IMR-90 (cell line): ENCODE measurements at regions not wholly inside any gene's neighbourhood (a gene's known extent, or its start where the extent isn't known, plus 50 kb on each side); places are given as distances from the start of the nearest gene placed in this dataset.

Experiments used
- ATAC-seq: fragments of 200-7000 bp; cut with Tn5 transposase; 2 replicates; pipeline ENCODE4 v1.9.1; 2020; ENCODE audit warnings: low read depth, mild to moderate bottlenecking, moderate library complexity
- BruUV-seq: library from RNA; stranded (reverse); fragments of 400-500 nt; replicated peaks from 2 replicates; lab custom pipeline; 2021; lab: Mats Ljungman, UMichigan
- CTCF ChIA-PET: fragments of 300-600 bp; formaldehyde crosslinking; extraction: SDS; loops from one replicate; lab custom pipeline; 2021; ENCODE audit warnings: antibody characterized with exemption; lab: Yijun Ruan, JAX
- POLR2A ChIA-PET: fragments of 300-600 bp; sonication (Branson Sonifier 250); formaldehyde crosslinking; loops from one replicate; lab custom pipeline; 2022; ENCODE audit warnings: antibody characterized with exemption; ENCODE audit not compliant: unreplicated experiment; lab: Charles Lee
- DNase-seq: peaks from one replicate; pipeline ENCODE4 v3.0.0; 2013
- H2AFZ ChIP-seq: replicated peaks from 2 replicates; pipeline ENCODE3; 2013; ENCODE audit warnings: low read length, mild to moderate bottlenecking; ENCODE audit not compliant: poor library complexity
- H2AK5ac ChIP-seq: 2 replicates; pipeline ENCODE4 v1.6.1; 2013; ENCODE audit warnings: low read depth, low read length, inconsistent platforms
- H2AK9ac ChIP-seq: replicated peaks from 2 replicates; pipeline ENCODE3; 2013; ENCODE audit warnings: mild to moderate bottlenecking, low read depth, low read length, moderate library complexity; ENCODE audit not compliant: poor library complexity
- H2BK120ac ChIP-seq: 2 replicates; pipeline ENCODE4 v1.6.1; 2013; ENCODE audit warnings: low read depth, low read length, inconsistent platforms
- H2BK15ac ChIP-seq: 3 replicates; pipeline ENCODE4 v1.6.1; 2013; ENCODE audit warnings: low read depth, low read length, inconsistent platforms
- H2BK20ac ChIP-seq: 2 replicates; pipeline ENCODE4 v1.6.1; 2013; ENCODE audit warnings: low read depth, mild to moderate bottlenecking, inconsistent platforms, low read length, moderate library complexity
- H2BK5ac ChIP-seq: 2 replicates; pipeline ENCODE4 v1.6.1; 2013; ENCODE audit warnings: mild to moderate bottlenecking, low read depth, low read length, inconsistent platforms; ENCODE audit not compliant: poor library complexity, severe bottlenecking
- H3K14ac ChIP-seq: replicated peaks from 2 replicates; pipeline ENCODE4 v1.6.1; 2013; ENCODE audit warnings: low read depth, low read length, inconsistent platforms
- H3K18ac ChIP-seq: 2 replicates; pipeline ENCODE4 v1.6.1; 2013; ENCODE audit warnings: low read depth, low read length, control low read depth
- H3K23ac ChIP-seq: 2 replicates; pipeline ENCODE4 v1.6.1; 2013; ENCODE audit warnings: low read depth, low read length, inconsistent platforms
- H3K27ac ChIP-seq: 2 replicates; pipeline ENCODE4 v1.5.1; 2013; ENCODE audit warnings: mild to moderate bottlenecking, control low read depth, low read length; ENCODE audit not compliant: insufficient read depth
- H3K27me3 ChIP-seq: 2 replicates; pipeline ENCODE4 v1.6.1; 2013; ENCODE audit warnings: low read length; ENCODE audit not compliant: control insufficient read depth, insufficient read depth
- H3K36me3 ChIP-seq: 2 replicates; pipeline ENCODE4 v1.6.1; 2013; ENCODE audit warnings: low read length, mixed read lengths; ENCODE audit not compliant: control insufficient read depth, insufficient read depth
- H3K4ac ChIP-seq: 2 replicates; pipeline ENCODE4 v1.6.1; 2013; ENCODE audit warnings: low read depth, low read length, inconsistent platforms
- H3K4me1 ChIP-seq: 2 replicates; pipeline ENCODE4 v1.6.1; 2013; ENCODE audit warnings: low read length, mixed read lengths; ENCODE audit not compliant: control insufficient read depth, insufficient read depth
- H3K4me2 ChIP-seq: 2 replicates; pipeline ENCODE4 v1.6.1; 2013; ENCODE audit warnings: low read depth, mild to moderate bottlenecking, control low read depth, low read length, moderate library complexity
- H3K4me3 ChIP-seq: 2 replicates; pipeline ENCODE4 v1.5.1; 2013; ENCODE audit warnings: low read depth, mild to moderate bottlenecking, control low read depth, low read length, moderate library complexity; ENCODE audit not compliant: insufficient read depth
- H3K56ac ChIP-seq: 2 replicates; pipeline ENCODE4 v1.6.1; 2013; ENCODE audit warnings: low read length, inconsistent platforms; ENCODE audit not compliant: insufficient read depth; ENCODE audit errors: extremely low read depth
- H3K79me1 ChIP-seq, 2 experiments: 2 replicates each; pipeline ENCODE4 v1.6.1; 2013; ENCODE audit warnings: low read length in 2 of 2, inconsistent platforms in 1 of 2, low read depth in 1 of 2
- H3K9ac ChIP-seq: 2 replicates; pipeline ENCODE4 v1.6.1; 2013; ENCODE audit warnings: low read depth, low read length, control low read depth
- H3K9me1 ChIP-seq: 2 replicates; pipeline ENCODE4 v1.6.1; 2013; ENCODE audit warnings: low read length, inconsistent platforms; ENCODE audit not compliant: insufficient read depth
- H3K9me3 ChIP-seq: 2 replicates; pipeline ENCODE4 v1.6.1; 2013; ENCODE audit warnings: low read length; ENCODE audit not compliant: control insufficient read depth, insufficient read depth
- H4K20me1 ChIP-seq: 2 replicates; pipeline ENCODE4 v1.6.1; 2013; ENCODE audit warnings: low read length, inconsistent platforms; ENCODE audit not compliant: insufficient read depth
- H4K5ac ChIP-seq: 2 replicates; pipeline ENCODE4 v1.6.1; 2013; ENCODE audit warnings: mild to moderate bottlenecking, low read depth, low read length, control low read depth
- H4K8ac ChIP-seq, 2 experiments: 2 replicates each; pipeline ENCODE4 v1.6.1; 2013; ENCODE audit warnings: low read depth in 2 of 2, low read length in 2 of 2, control low read depth in 1 of 2, inconsistent platforms in 1 of 2
- H4K91ac ChIP-seq: 2 replicates; pipeline ENCODE4 v1.6.1; 2013; ENCODE audit warnings: low read depth, low read length, inconsistent platforms; ENCODE audit not compliant: insufficient read depth
- NFE2L2 ChIP-seq: fragments of 150-350 bp; IDR thresholded peaks from 2 replicates; pipeline ENCODE4 v1.6.1; 2016; ENCODE audit warnings: low read depth, mild to moderate bottlenecking, low read length
- WGBS, 2 experiments: methylation state at CpG; one replicate each; pipeline versions ENCODE4 v1.1.5 to v1.1.7; 2013; ENCODE audit warnings: missing lambda C conversion rate in 2 of 2; ENCODE audit not compliant: insufficient read length in 1 of 2; ENCODE audit errors: extremely low coverage in 2 of 2; 5-methylcytosine and 5-hydroxymethylcytosine counted together
- dilution Hi-C: fragments of 300-500 bp; cut with HindIII; formaldehyde crosslinking; loops from one replicate; pipeline ENCODE4 v1.14.3; 2018; ENCODE audit warnings: low sequenced_read_pairs; ENCODE audit not compliant: unreplicated experiment
- in situ Hi-C: fragments of 300-500 bp; cut with MboI; formaldehyde crosslinking; loops from 3 replicates; pipeline ENCODE4 v1.14.3; 2019; ENCODE audit warnings: low sequenced_read_pairs, inconsistent platforms, mixed read lengths
- intact Hi-C: fragments of 100-400 bp; cut with micrococcal nuclease; formaldehyde crosslinking; loops from 2 replicates; pipeline ENCODE4 v1.10.0; 2022

- Histone ChIP-seq H3K4me3 (no peak overlapping the region), H2AFZ (no peak overlapping the region), H2AK9ac (no peak overlapping the region), H3K36me3 (no peaks in the 10 kb centered on the region), H3K9me1 (no peaks in the 10 kb centered on the region), H3K27me3 (no peaks in the 10 kb centered on the region), H3K4ac (no peak overlapping the region), H3K23ac (no peak overlapping the region), H2BK5ac (no peak overlapping the region), H3K9ac (no peak overlapping the region), H3K18ac (no peak overlapping the region), H3K27ac (no peak overlapping the region), H3K9me3 (no peaks in the 10 kb centered on the region), H3K14ac (no peak overlapping the region), H3K79me1 (no peaks in the 10 kb centered on the region), H4K91ac (no peak overlapping the region), H3K4me2 (no peak overlapping the region), H4K8ac (no peak overlapping the region), H4K5ac (no peak overlapping the region), H4K20me1 (no peaks in the 10 kb centered on the region), H2AK5ac (no peak overlapping the region), H2BK15ac (no peak overlapping the region), H3K4me1 (no peaks in the 10 kb centered on the region), H2BK20ac (no peak overlapping the region), H3K56ac (no peak overlapping the region), H2BK120ac (no peak overlapping the region)
- no peak for TF ChIP-seq NFE2L2
- no CpG with 5 or more reads among the region's 4 CpGs for WGBS, 2 experiments
- dilution Hi-C loops (no loop called here), in situ Hi-C loops (no loop called here), intact Hi-C loops (no loop called here)
- no peak for ATAC-seq
- ChIA-PET CTCF (no interaction called here), POLR2A (interaction anchor here (0.6 kb wide), 1 partner anchor 9 kb away, joined by 9 read pairs; no protein-coding TSS in a partner anchor)
- BruUV-seq: no TSS peak
- no peak for DNase-seq
Measured at GRCh38 chr12:111222523-111222922, 146.4 kb downstream of the PHETA1 start.
